ENCODE measurements at regions not wholly inside any gene's neighbourhood (a gene's known extent, or its start where the extent isn't known, plus 50 kb on each side); places are given as distances from the start of the nearest gene placed in this dataset.

GRCh38 chr5:118679264-118679940, 308.9 kb downstream of the DTWD2 start:
- no peak for DNase-seq (ENCODE audit: low read depth)
- no peak for TF ChIP-seq CTCF (IDR thresholded peaks at IDR 0.05; ENCODE audit: insufficient read depth, low read length)
- H3K4me3 ChIP-seq (ENCODE audit: low read depth, low read length), result no peak overlapping the region

- no peak overlapping the region for H3K4me3 ChIP-seq (ENCODE audit: low read depth, low read length)
- DNase-seq (ENCODE audit: low read depth), result no peak
- no peak for TF ChIP-seq CTCF (IDR thresholded peaks at IDR 0.05; ENCODE audit: insufficient read depth, low read length)
Measured at GRCh38 chr5:118678746-118679145, 309.6 kb downstream of the DTWD2 start.

GRCh38 chr5:118675247-118675646, 313.1 kb downstream of the DTWD2 start:
- no peak for TF ChIP-seq CTCF (IDR thresholded peaks at IDR 0.05; ENCODE audit: insufficient read depth, low read length)
- no peak for DNase-seq (ENCODE audit: low read depth)
- no peak overlapping the region for H3K4me3 ChIP-seq (ENCODE audit: low read depth, low read length)

GRCh38 chr5:118657576-118657975, 330.8 kb downstream of the DTWD2 start:
- TF ChIP-seq CTCF (IDR thresholded peaks at IDR 0.05; ENCODE audit: insufficient read depth, low read length), result no peak
- no peak overlapping the region for H3K4me3 ChIP-seq (ENCODE audit: low read depth, low read length)
- no peak for DNase-seq (ENCODE audit: low read depth)

GRCh38 chr5:118653872-118654271, 334.5 kb downstream of the DTWD2 start:
- no peak overlapping the region for H3K4me3 ChIP-seq (ENCODE audit: low read depth, low read length)
- DNase-seq (ENCODE audit: low read depth), result no peak
- no peak for TF ChIP-seq CTCF (IDR thresholded peaks at IDR 0.05; ENCODE audit: insufficient read depth, low read length)

- no peak overlapping the region for H3K4me3 ChIP-seq (ENCODE audit: low read depth, low read length)
- no peak for DNase-seq (ENCODE audit: low read depth)
- no peak for TF ChIP-seq CTCF (IDR thresholded peaks at IDR 0.05; ENCODE audit: insufficient read depth, low read length)
Measured at GRCh38 chr5:118653183-118653582, 335.2 kb downstream of the DTWD2 start.

- DNase-seq (ENCODE audit: low read depth), result no peak
- TF ChIP-seq CTCF (IDR thresholded peaks at IDR 0.05; ENCODE audit: insufficient read depth, low read length), result no peak
- no peak overlapping the region for H3K4me3 ChIP-seq (ENCODE audit: low read depth, low read length)
Measured at GRCh38 chr5:118651002-118651401, 337.3 kb downstream of the DTWD2 start.

Measured in fibroblast of the aortic adventitia (primary cell).